ENCODE measurements at regions not wholly inside any gene's neighbourhood (a gene's known extent, or its start where the extent isn't known, plus 50 kb on each side); places are given as distances from the start of the nearest gene placed in this dataset.

- TF ChIP-seq ZNF318 (IDR thresholded peaks at IDR 0.05; ENCODE audit: borderline replicate concordance in 1 of 2, low read depth in 1 of 2) (no peak), MXI1 (IDR thresholded peaks at IDR 0.05; ENCODE audit: low read depth, low read length) (no peak), U2AF2 (optimal IDR thresholded peaks at IDR 0.05; ENCODE audit: low read depth, low read length) (no peak), ZNF592 (IDR thresholded peaks at IDR 0.05) (no peak), ZNF785 (CRISPR knock-in tag; IDR thresholded peaks at IDR 0.05) (no peak), ID3 (CRISPR knock-in tag; IDR thresholded peaks at IDR 0.05) (no peak), ID3 (tag; IDR thresholded peaks at IDR 0.05) (no peak), ZNF507 (tag; conservative IDR thresholded peaks at IDR 0.05) (no peak)
Measured at GRCh38 chr1:194298007-194298598, 1111.7 kb upstream of the B3GALT2 start (continued).

Data from K562 (cell line).